Activated CD4-positive, alpha-beta T cell treated with anti-CD3 and anti-CD28 coated beads, Interleukin-2, amount 10 ng/mL, durations not matched to agents 7 days and 5 days (primary cell): ENCODE measurements at regions not wholly inside any gene's neighbourhood (a gene's known extent, or its start where the extent isn't known, plus 50 kb on each side); places are given as distances from the start of the nearest gene placed in this dataset.

Source experiments
- CTCF ChIA-PET: fragments of 350-600 bp; sonication (Branson Sonifier 250); formaldehyde crosslinking; loops from one replicate; lab custom pipeline; 2021; ENCODE audit warnings: antibody characterized with exemption; lab: Charles Lee
- POLR2A ChIA-PET: fragments of 350-600 bp; sonication (Branson Sonifier 250); formaldehyde crosslinking; loops from one replicate; lab custom pipeline; 2021; ENCODE audit warnings: antibody characterized with exemption; lab: Charles Lee
- DNase-seq: peaks from one replicate; pipeline ENCODE4 v3.0.0-alpha.2; 2020
- H3K27ac Mint-ChIP-seq: one replicate; pipeline ENCODE4 v1.8.0; 2021; ENCODE audit warnings: mild to moderate bottlenecking, moderate library complexity, mixed read lengths
- H3K27me3 Mint-ChIP-seq: one replicate; pipeline ENCODE4 v1.8.0; 2021; ENCODE audit warnings: mixed read lengths
- H3K36me3 Mint-ChIP-seq: one replicate; pipeline ENCODE4 v1.8.0; 2021; ENCODE audit warnings: low read depth, mixed read lengths
- H3K4me1 Mint-ChIP-seq: one replicate; pipeline ENCODE4 v1.8.0; 2021; ENCODE audit warnings: mixed read lengths
- H3K4me3 Mint-ChIP-seq: one replicate; pipeline ENCODE4 v1.8.0; 2021; ENCODE audit warnings: mild to moderate bottlenecking, moderate library complexity, mixed read lengths
- H3K9me3 Mint-ChIP-seq: one replicate; pipeline ENCODE4 v1.8.0; 2021; ENCODE audit warnings: mixed read lengths

DNA sequence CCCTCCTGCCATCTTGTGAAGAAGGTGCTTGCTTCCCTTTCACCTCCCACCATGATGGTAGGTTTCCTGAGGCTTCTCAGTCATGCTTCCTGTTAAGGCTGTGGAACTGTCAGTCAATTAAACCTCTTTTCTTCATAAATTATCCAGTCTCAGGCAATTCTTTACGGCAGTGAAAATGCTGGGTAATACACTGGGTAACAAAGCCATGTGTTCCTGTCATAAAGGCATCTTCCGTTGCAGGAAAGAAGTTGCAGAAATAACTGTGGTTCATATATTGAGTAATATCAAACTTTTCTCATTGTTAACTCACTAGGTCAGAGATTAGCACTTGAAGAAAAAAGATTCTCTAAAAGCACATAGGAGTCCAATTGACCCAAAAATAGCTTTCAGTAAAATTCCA is 163.9 kb upstream of the HNMT start:
- POLR2A ChIA-PET: no interaction called here
- Mint-ChIP-seq H3K4me1 (no peaks in the 10 kb centered on the region), H3K27me3 (no peaks in the 10 kb centered on the region), H3K36me3 (no peaks in the 10 kb centered on the region), H3K9me3 (peaks cover 3% of the 10 kb centered on the region), H3K4me3 (no peak overlapping the region), H3K27ac (no peak overlapping the region)
- DNase-seq: no peak
- CTCF ChIA-PET: no interaction called here

DNA sequence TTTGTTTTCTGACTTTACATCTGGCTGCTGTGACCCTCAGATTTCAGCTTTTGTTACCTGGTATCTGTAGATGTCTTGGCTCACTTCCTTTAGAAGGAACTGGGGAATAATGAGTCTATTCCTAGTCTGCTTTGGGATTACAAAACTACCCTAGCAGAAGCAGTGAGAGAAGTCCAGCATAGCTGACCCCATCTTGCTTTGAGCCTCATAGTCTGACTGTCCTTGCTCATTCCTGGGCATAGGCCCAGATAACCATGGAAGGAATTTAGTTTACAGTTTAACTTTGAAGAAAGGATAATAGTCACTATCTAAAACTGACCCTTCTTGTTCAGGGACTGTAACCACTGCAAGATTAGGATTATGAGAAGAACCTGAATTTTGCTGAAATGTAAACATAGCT is 163.0 kb upstream of the HNMT start:
- no peaks in the 10 kb centered on the region for H3K4me1 Mint-ChIP-seq
- no peaks in the 10 kb centered on the region for H3K27me3 Mint-ChIP-seq
- peaks cover 3% of the 10 kb centered on the region for H3K9me3 Mint-ChIP-seq
- H3K36me3 Mint-ChIP-seq: no peaks in the 10 kb centered on the region
- ChIA-PET POLR2A (no interaction called here), CTCF (no interaction called here)
- H3K27ac Mint-ChIP-seq: no peak overlapping the region
- no peak for DNase-seq
- no peak overlapping the region for H3K4me3 Mint-ChIP-seq

- ChIA-PET CTCF (no interaction called here), POLR2A (no interaction called here)
- Mint-ChIP-seq H3K9me3 (peaks cover 3% of the 10 kb centered on the region), H3K27ac (no peak overlapping the region), H3K36me3 (no peaks in the 10 kb centered on the region), H3K4me1 (no peaks in the 10 kb centered on the region), H3K27me3 (no peaks in the 10 kb centered on the region), H3K4me3 (no peak overlapping the region)
- DNase-seq: no peak
These were observed 162.2 kb upstream of the HNMT start for GRCh38 chr2:137802038-137802437.

DNA sequence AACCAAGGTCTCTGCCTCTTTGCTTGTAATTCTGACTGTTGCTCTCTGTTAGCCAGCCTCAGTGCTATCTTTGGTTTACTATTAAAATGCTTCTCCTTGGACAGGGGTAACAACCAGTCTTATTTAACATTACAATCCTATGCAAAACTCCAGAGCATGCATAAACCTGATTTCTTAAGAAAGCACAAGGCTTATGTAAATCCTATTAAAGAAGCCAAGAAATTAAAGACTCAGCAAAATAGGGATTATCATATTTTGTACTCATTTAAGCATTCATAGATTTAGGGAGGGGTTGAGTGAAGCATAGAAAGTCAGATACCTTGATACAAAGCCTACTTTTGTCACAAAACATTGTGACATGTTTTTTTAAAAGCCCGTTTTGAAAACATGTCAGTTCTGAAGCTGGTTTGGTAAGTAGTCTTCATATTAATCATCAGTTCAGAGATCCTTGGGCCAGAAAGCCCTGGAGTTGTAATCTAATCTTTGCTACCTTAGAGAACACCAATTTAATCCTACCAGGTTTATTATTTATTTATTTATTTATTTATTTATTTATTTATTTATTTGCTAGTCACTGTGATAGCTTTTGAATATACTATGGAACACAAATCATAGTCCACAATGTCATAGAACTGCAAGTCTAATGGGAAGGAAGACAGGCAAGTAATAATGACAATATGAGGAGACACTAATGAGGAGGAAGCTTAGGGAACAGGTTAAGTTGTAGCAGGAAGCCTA is 158.0 kb upstream of the HNMT start:
- no peaks in the 10 kb centered on the region for H3K9me3 Mint-ChIP-seq
- no peak overlapping the region for H3K27ac Mint-ChIP-seq
- H3K36me3 Mint-ChIP-seq: no peaks in the 10 kb centered on the region
- no peak for DNase-seq
- ChIA-PET CTCF (interaction anchor here (0.6 kb wide), 1 partner anchor 1167 kb away, joined by 3 read pairs; no protein-coding TSS in a partner anchor), POLR2A (no interaction called here)
- no peaks in the 10 kb centered on the region for H3K4me1 Mint-ChIP-seq
- H3K4me3 Mint-ChIP-seq: no peak overlapping the region
- H3K27me3 Mint-ChIP-seq: no peaks in the 10 kb centered on the region

- Mint-ChIP-seq H3K36me3 (no peaks in the 10 kb centered on the region), H3K9me3 (no peaks in the 10 kb centered on the region), H3K4me1 (no peaks in the 10 kb centered on the region), H3K4me3 (no peak overlapping the region), H3K27ac (no peak overlapping the region), H3K27me3 (no peaks in the 10 kb centered on the region)
- ChIA-PET POLR2A (no interaction called here), CTCF (no interaction called here)
- DNase-seq: no peak
These were observed 155.0 kb upstream of the HNMT start for GRCh38 chr2:137809252-137809651.

DNA sequence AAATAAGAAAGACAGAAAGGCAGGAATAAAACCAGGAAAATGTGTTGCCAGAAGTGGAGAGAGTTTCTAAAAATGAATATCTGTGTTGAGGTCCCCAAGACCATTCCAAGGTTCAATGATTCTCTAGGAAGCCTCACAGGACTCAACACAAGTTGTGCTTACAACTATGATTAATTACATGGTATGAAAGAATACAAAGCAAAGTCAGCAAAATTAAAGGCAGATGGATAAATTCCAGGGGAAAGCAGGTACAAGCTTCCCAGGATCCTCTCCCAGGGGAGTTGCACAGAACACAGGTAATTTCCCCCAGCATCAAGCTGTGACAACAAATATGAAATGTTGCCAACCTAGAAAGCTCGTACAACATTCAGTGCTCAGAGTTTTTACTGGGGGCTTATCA is 154.4 kb upstream of the HNMT start:
- DNase-seq: no peak
- Mint-ChIP-seq H3K9me3 (no peaks in the 10 kb centered on the region), H3K27ac (no peak overlapping the region), H3K4me1 (no peaks in the 10 kb centered on the region), H3K36me3 (no peaks in the 10 kb centered on the region), H3K4me3 (no peak overlapping the region), H3K27me3 (peaks cover under 1% of the 10 kb centered on the region)
- ChIA-PET CTCF (no interaction called here), POLR2A (no interaction called here)

- H3K4me3 Mint-ChIP-seq: no peak overlapping the region
- no peaks in the 10 kb centered on the region for H3K9me3 Mint-ChIP-seq
- ChIA-PET POLR2A (no interaction called here), CTCF (no interaction called here)
- H3K27ac Mint-ChIP-seq: no peak overlapping the region
- H3K36me3 Mint-ChIP-seq: no peaks in the 10 kb centered on the region
- no peaks in the 10 kb centered on the region for H3K4me1 Mint-ChIP-seq
- no peak for DNase-seq
- peaks cover 1% of the 10 kb centered on the region for H3K27me3 Mint-ChIP-seq
These were observed 151.8 kb upstream of the HNMT start for GRCh38 chr2:137812517-137812916.

- POLR2A ChIA-PET: no interaction called here
- no peak for DNase-seq
- CTCF ChIA-PET: no interaction called here
- Mint-ChIP-seq H3K9me3 (no peaks in the 10 kb centered on the region), H3K27me3 (peaks cover 1% of the 10 kb centered on the region), H3K4me3 (no peak overlapping the region), H3K27ac (no peak overlapping the region), H3K4me1 (no peaks in the 10 kb centered on the region), H3K36me3 (no peaks in the 10 kb centered on the region)
These were observed 151.1 kb upstream of the HNMT start for GRCh38 chr2:137813176-137813575.

DNA sequence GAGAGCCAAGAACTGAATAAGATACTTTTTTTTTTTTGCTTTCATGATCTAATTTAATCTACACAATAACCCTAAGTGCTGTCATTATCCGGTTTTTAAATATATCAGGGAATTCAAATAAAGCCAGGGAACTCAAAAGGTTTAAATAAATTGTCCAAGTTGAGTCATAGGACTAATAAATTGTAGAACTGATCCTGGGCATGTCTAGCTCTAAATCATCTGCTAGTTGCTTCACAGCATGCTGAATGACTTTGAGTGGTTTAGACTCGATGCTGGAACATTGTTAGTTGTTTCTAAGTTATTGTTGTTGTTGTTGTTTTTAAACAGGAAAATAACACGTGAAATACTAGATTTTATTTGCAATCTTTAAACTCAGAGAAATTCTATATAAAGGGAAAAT is 147.2 kb upstream of the HNMT start:
- peaks cover 1% of the 10 kb centered on the region for H3K27me3 Mint-ChIP-seq
- H3K27ac Mint-ChIP-seq: no peak overlapping the region
- ChIA-PET CTCF (no interaction called here), POLR2A (no interaction called here)
- no peaks in the 10 kb centered on the region for H3K36me3 Mint-ChIP-seq
- no peak overlapping the region for H3K4me3 Mint-ChIP-seq
- H3K9me3 Mint-ChIP-seq: no peaks in the 10 kb centered on the region
- no peak for DNase-seq
- no peaks in the 10 kb centered on the region for H3K4me1 Mint-ChIP-seq

DNA sequence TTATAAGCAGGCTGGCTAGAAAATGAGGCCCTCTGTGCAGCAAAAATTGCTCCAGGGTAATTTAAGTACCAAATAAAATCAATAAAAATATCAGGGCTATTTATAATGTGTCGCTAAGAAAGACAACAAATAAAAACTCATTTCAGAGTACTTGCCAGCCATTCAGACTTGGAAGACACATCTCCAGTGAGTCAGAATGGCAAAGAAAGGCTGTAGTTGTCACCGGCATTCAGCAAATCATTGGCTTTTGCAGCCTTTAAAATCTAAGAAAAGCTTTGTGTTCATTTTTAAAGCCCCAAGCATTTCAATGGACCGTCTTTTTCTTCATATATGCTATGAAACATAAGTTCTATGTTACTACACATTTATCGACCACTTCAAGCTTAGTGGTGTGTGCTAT is 141.1 kb upstream of the HNMT start:
- POLR2A ChIA-PET: no interaction called here
- no peaks in the 10 kb centered on the region for H3K9me3 Mint-ChIP-seq

GRCh38 chr2:137824501-137824900 is 139.8 kb upstream of the HNMT start:
- Mint-ChIP-seq H3K27me3 (no peaks in the 10 kb centered on the region), H3K9me3 (no peaks in the 10 kb centered on the region), H3K27ac (no peak overlapping the region), H3K4me3 (no peak overlapping the region), H3K36me3 (no peaks in the 10 kb centered on the region), H3K4me1 (peaks cover 1% of the 10 kb centered on the region)
- no peak for DNase-seq
- CTCF ChIA-PET: interaction anchor here (1.4 kb wide), 1 partner anchor 9 kb away, joined by 5 read pairs; no protein-coding TSS in a partner anchor
- POLR2A ChIA-PET: no interaction called here

More for the DNA sequence above, 141.1 kb upstream of the HNMT start:
- H3K27ac Mint-ChIP-seq: no peak overlapping the region
- H3K27me3 Mint-ChIP-seq: no peaks in the 10 kb centered on the region
- H3K4me3 Mint-ChIP-seq: no peak overlapping the region
- H3K4me1 Mint-ChIP-seq: peaks cover 1% of the 10 kb centered on the region
- CTCF ChIA-PET: no interaction called here
- H3K36me3 Mint-ChIP-seq: no peaks in the 10 kb centered on the region
- no peak for DNase-seq

- H3K4me1 Mint-ChIP-seq: peaks cover 1% of the 10 kb centered on the region
- no peak for DNase-seq
- H3K27me3 Mint-ChIP-seq: no peaks in the 10 kb centered on the region
- no peaks in the 10 kb centered on the region for H3K36me3 Mint-ChIP-seq
- ChIA-PET CTCF (interaction anchor here (0.5 kb wide), 1 partner anchor 1913 kb away, joined by 3 read pairs; no protein-coding TSS in a partner anchor), POLR2A (no interaction called here)
- no peak overlapping the region for H3K27ac Mint-ChIP-seq
- no peaks in the 10 kb centered on the region for H3K9me3 Mint-ChIP-seq
- no peak overlapping the region for H3K4me3 Mint-ChIP-seq
These were observed 137.6 kb upstream of the HNMT start for GRCh38 chr2:137826373-137827372.

DNA sequence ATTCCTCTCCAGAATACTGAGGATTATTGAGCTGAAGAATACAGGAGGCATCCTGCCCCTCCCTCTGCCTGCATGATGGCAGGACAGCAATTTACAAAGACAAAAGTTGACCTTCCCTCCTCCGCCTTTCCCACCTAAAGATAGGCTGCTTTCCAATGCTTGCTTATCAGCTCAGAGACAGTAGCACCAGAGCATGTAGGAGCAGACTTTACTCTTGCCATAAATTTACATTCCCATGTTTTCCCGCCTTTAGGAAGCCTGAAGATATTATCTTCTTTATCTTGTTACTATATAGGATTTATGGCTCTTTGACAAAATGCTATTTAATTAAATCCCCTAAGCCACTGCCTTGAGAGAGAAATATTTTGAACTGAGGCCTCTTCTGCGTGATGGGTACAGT is 135.6 kb upstream of the HNMT start:
- Mint-ChIP-seq H3K4me3 (no peak overlapping the region), H3K27me3 (no peaks in the 10 kb centered on the region), H3K27ac (no peak overlapping the region), H3K4me1 (peaks cover 1% of the 10 kb centered on the region), H3K36me3 (no peaks in the 10 kb centered on the region), H3K9me3 (no peaks in the 10 kb centered on the region)
- ChIA-PET POLR2A (no interaction called here), CTCF (no interaction called here)
- DNase-seq: no peak
